ENCODE measurements at regions not wholly inside any gene's neighbourhood (a gene's known extent, or its start where the extent isn't known, plus 50 kb on each side); places are given as distances from the start of the nearest gene placed in this dataset.

- no peak for ATAC-seq
- no peak for TF ChIP-seq ZNF8 (CRISPR knock-in tag; IDR thresholded peaks at IDR 0.05)
Measured at GRCh38 chr11:19552656-19553260, 159.9 kb upstream of the NAV2 start.

- no peak for TF ChIP-seq ZFP3 (CRISPR knock-in tag; IDR thresholded peaks at IDR 0.05)
- TF ChIP-seq ISL1 (CRISPR knock-in tag; IDR thresholded peaks at IDR 0.05) = no peak
- no peak for TF ChIP-seq TSHZ2 (CRISPR knock-in tag; IDR thresholded peaks at IDR 0.05)
- no peak for TF ChIP-seq CREB5 (CRISPR knock-in tag; IDR thresholded peaks at IDR 0.05; ENCODE audit: low read depth)
- TF ChIP-seq POU6F1 (CRISPR knock-in tag; IDR thresholded peaks at IDR 0.05; ENCODE audit: borderline replicate concordance, low read depth) = no peak
- TF ChIP-seq TCF4 (CRISPR knock-in tag; IDR thresholded peaks at IDR 0.05; ENCODE audit: borderline replicate concordance) = no peak
- TF ChIP-seq PPARA (CRISPR knock-in tag; IDR thresholded peaks at IDR 0.05; ENCODE audit: borderline replicate concordance) = no peak
- no peak for TF ChIP-seq TOX (CRISPR knock-in tag; IDR thresholded peaks at IDR 0.05; ENCODE audit: borderline replicate concordance)
- no peak for TF ChIP-seq ZC3H10 (CRISPR knock-in tag; IDR thresholded peaks at IDR 0.05)
- ATAC-seq = no peak
Measured at GRCh38 chr11:19552161-19552560, 160.5 kb upstream of the NAV2 start.

- TF ChIP-seq GLIS3 (CRISPR knock-in tag; IDR thresholded peaks at IDR 0.05) (no peak), CREB5 (CRISPR knock-in tag; IDR thresholded peaks at IDR 0.05; ENCODE audit: low read depth) (no peak), ESRRG (CRISPR knock-in tag; IDR thresholded peaks at IDR 0.05) (no peak), ARNTL (CRISPR knock-in tag; IDR thresholded peaks at IDR 0.05; ENCODE audit: borderline replicate concordance, low read depth) (no peak), ZNF70 (CRISPR knock-in tag; IDR thresholded peaks at IDR 0.05) (no peak), OSR1 (CRISPR knock-in tag; IDR thresholded peaks at IDR 0.05) (no peak), TSHZ2 (CRISPR knock-in tag; IDR thresholded peaks at IDR 0.05) (no peak), ZNF8 (CRISPR knock-in tag; IDR thresholded peaks at IDR 0.05) (no peak)
- ATAC-seq = no peak
Measured at GRCh38 chr11:19551457-19551856, 161.2 kb upstream of the NAV2 start.

- TF ChIP-seq CSRNP3 (CRISPR knock-in tag; IDR thresholded peaks at IDR 0.05) = no peak
- no peak for TF ChIP-seq OSR1 (CRISPR knock-in tag; IDR thresholded peaks at IDR 0.05)
- no peak for TF ChIP-seq RARB (CRISPR knock-in tag; IDR thresholded peaks at IDR 0.05)
- TF ChIP-seq ISL1 (CRISPR knock-in tag; IDR thresholded peaks at IDR 0.05) = no peak
- ATAC-seq = no peak
Measured at GRCh38 chr11:19547044-19547443, 165.6 kb upstream of the NAV2 start.
